ENCODE measurements at regions not wholly inside any gene's neighbourhood (a gene's known extent, or its start where the extent isn't known, plus 50 kb on each side); places are given as distances from the start of the nearest gene placed in this dataset.

DNA sequence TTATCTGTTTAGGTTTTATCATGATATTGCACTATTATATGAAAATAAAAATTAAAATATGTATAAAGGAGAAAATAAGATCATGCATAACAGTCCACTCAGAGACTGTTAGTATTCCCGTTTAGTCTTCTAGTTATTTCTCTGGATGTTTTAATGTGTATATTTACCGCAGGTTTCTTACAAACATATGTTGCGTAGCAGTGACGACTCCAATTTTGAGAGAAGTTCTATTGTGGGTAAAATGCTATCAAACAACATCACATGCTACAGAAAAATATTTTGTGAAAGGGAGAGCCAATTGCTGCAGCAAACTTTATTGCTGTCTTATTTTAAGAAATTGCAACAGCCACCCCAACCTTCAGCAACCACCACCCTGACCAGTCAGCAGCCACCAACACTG is 72.4 kb upstream of the NXT1 start:
- no peaks in the 10 kb centered on the region for H3K27me3 Mint-ChIP-seq (ENCODE audit: insufficient read depth, unreplicated experiment)

GRCh38 chr20:23277316-23277715 is 73.3 kb upstream of the NXT1 start:
- no TSS peak for BruUV-seq (replicated peaks)
- ChIA-PET POLR2A (no interaction called here), CTCF (interaction anchor here (0.6 to 1.0 kb wide), 2 partner anchors 36 to 52 kb away, joined by 3 read pairs; no protein-coding TSS in a partner anchor)
- no peaks in the 10 kb centered on the region for H3K9me3 Mint-ChIP-seq (ENCODE audit: unreplicated experiment)
- H3K36me3 Mint-ChIP-seq (ENCODE audit: insufficient read depth, unreplicated experiment), result no peaks in the 10 kb centered on the region
- intact Hi-C loops (cut with micrococcal nuclease), result no loop called here
- TF ChIP-seq, protein P1, sequence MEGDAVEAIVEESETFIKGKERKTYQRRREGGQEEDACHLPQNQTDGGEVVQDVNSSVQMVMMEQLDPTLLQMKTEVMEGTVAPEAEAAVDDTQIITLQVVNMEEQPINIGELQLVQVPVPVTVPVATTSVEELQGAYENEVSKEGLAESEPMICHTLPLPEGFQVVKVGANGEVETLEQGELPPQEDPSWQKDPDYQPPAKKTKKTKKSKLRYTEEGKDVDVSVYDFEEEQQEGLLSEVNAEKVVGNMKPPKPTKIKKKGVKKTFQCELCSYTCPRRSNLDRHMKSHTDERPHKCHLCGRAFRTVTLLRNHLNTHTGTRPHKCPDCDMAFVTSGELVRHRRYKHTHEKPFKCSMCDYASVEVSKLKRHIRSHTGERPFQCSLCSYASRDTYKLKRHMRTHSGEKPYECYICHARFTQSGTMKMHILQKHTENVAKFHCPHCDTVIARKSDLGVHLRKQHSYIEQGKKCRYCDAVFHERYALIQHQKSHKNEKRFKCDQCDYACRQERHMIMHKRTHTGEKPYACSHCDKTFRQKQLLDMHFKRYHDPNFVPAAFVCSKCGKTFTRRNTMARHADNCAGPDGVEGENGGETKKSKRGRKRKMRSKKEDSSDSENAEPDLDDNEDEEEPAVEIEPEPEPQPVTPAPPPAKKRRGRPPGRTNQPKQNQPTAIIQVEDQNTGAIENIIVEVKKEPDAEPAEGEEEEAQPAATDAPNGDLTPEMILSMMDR (IDR thresholded peaks at IDR 0.05; ENCODE audit: unreplicated experiment), result no peak
- no peak for DNase-seq (ENCODE audit: unreplicated experiment)
- H3K4me1 Mint-ChIP-seq (ENCODE audit: insufficient read depth, unreplicated experiment), result no peaks in the 10 kb centered on the region
- no peaks in the 10 kb centered on the region for H3K27me3 Mint-ChIP-seq (ENCODE audit: insufficient read depth, unreplicated experiment)
- no peak overlapping the region for H3K27ac Mint-ChIP-seq (ENCODE audit: low read depth, unreplicated experiment)
- H3K4me3 Mint-ChIP-seq (ENCODE audit: unreplicated experiment), result no peak overlapping the region

More for the DNA sequence above, 72.4 kb upstream of the NXT1 start:
- Mint-ChIP-seq H3K4me1 (ENCODE audit: insufficient read depth, unreplicated experiment) (no peaks in the 10 kb centered on the region), H3K36me3 (ENCODE audit: insufficient read depth, unreplicated experiment) (no peaks in the 10 kb centered on the region), H3K4me3 (ENCODE audit: unreplicated experiment) (no peak overlapping the region), H3K27ac (ENCODE audit: low read depth, unreplicated experiment) (no peak overlapping the region), H3K9me3 (ENCODE audit: unreplicated experiment) (no peaks in the 10 kb centered on the region)
- intact Hi-C loops (cut with micrococcal nuclease), result no loop called here
- TF ChIP-seq, protein P1 (IDR thresholded peaks at IDR 0.05; ENCODE audit: unreplicated experiment), result no peak
- no peak for DNase-seq (ENCODE audit: unreplicated experiment)
- POLR2A ChIA-PET, result no interaction called here
- CTCF ChIA-PET, result no interaction called here
- BruUV-seq (replicated peaks), result no TSS peak

DNA sequence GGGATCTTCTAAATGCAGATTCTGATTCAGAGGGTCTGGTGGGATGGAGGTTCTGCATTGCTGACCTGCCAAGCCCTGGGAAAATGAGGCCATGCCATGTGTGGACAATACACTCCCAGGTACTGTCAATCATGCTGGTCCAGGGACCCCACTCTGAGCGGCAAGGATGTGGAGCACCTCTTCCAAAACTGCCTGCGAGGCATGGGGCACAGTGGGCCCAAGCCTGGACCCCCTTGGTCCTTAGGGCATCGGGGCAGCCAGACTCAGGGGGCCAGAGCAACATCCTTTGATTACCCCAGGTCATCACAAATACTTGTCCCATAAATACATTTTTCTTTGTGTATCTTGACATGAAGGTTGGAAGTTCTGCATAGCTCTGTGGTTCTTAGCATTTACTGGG is 76.8 kb upstream of the NXT1 start:
- H3K4me3 Mint-ChIP-seq (ENCODE audit: unreplicated experiment), result no peak overlapping the region
- no peak for DNase-seq (ENCODE audit: unreplicated experiment)
- H3K4me1 Mint-ChIP-seq (ENCODE audit: insufficient read depth, unreplicated experiment), result no peaks in the 10 kb centered on the region
- H3K9me3 Mint-ChIP-seq (ENCODE audit: unreplicated experiment), result no peaks in the 10 kb centered on the region
- BruUV-seq (replicated peaks), result no TSS peak
- TF ChIP-seq, protein P1 (IDR thresholded peaks at IDR 0.05; ENCODE audit: unreplicated experiment), result no peak
- CTCF ChIA-PET, result interaction anchor here (0.6 to 1.2 kb wide), 4 partner anchors 8 to 581 kb away, joined by 3 to 4 read pairs (median 4); no protein-coding TSS in a partner anchor
- H3K27ac Mint-ChIP-seq (ENCODE audit: low read depth, unreplicated experiment), result no peak overlapping the region
- intact Hi-C loops (cut with micrococcal nuclease), result no loop called here
- H3K36me3 Mint-ChIP-seq (ENCODE audit: insufficient read depth, unreplicated experiment), result no peaks in the 10 kb centered on the region
- no peaks in the 10 kb centered on the region for H3K27me3 Mint-ChIP-seq (ENCODE audit: insufficient read depth, unreplicated experiment)
- POLR2A ChIA-PET, result interaction anchor here (0.7 kb wide), 1 partner anchor 55 kb away, joined by 4 read pairs; no protein-coding TSS in a partner anchor

GRCh38 chr20:23272176-23273029 is 78.2 kb upstream of the NXT1 start:
- no peak for DNase-seq (ENCODE audit: unreplicated experiment)
- Mint-ChIP-seq H3K27me3 (ENCODE audit: insufficient read depth, unreplicated experiment) (no peaks in the 10 kb centered on the region), H3K27ac (ENCODE audit: low read depth, unreplicated experiment) (no peak overlapping the region), H3K4me1 (ENCODE audit: insufficient read depth, unreplicated experiment) (no peaks in the 10 kb centered on the region), H3K9me3 (ENCODE audit: unreplicated experiment) (no peaks in the 10 kb centered on the region), H3K36me3 (ENCODE audit: insufficient read depth, unreplicated experiment) (no peaks in the 10 kb centered on the region), H3K4me3 (ENCODE audit: unreplicated experiment) (no peak overlapping the region)
- POLR2A ChIA-PET, result no interaction called here
- intact Hi-C loops (cut with micrococcal nuclease), result no loop called here
- CTCF ChIA-PET, result interaction anchor here (0.9 to 1.2 kb wide), 4 partner anchors 9 to 580 kb away, joined by 3 to 4 read pairs (median 4); no protein-coding TSS in a partner anchor
- no TSS peak for BruUV-seq (replicated peaks)
- TF ChIP-seq, protein P1 (IDR thresholded peaks at IDR 0.05; ENCODE audit: unreplicated experiment), result no peak
